ENCODE measurements at regions not wholly inside any gene's neighbourhood (a gene's known extent, or its start where the extent isn't known, plus 50 kb on each side); places are given as distances from the start of the nearest gene placed in this dataset.

DNA sequence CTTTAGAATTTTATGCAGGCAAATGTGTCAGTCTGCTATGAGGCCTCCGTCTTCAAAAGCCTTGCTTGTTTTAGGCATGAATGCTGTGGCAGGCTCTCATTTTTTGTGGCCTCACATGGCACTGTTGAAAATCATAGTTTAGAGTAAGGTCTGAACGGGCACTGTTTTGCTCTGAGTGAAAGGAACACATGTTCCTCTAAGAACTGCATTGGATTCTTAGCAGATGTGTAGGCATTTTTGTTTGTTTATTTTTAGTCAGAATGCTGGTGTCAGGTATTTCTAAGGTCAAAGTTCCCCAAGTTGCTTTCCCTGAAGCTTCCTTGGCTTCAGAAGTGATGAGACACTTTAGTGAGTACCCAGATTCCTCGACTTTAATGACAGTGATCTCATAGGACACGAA, 173.7 kb downstream of the HS3ST3B1 start:
- Histone ChIP-seq H3K79me2 (ENCODE audit: insufficient read depth, low read length) (no peaks in the 10 kb centered on the region), H3K36me3 (ENCODE audit: insufficient read depth, low read length) (no peaks in the 10 kb centered on the region), H4K20me1 (ENCODE audit: insufficient read depth, low read length) (no peaks in the 10 kb centered on the region), H3K4me2 (ENCODE audit: low read length) (no peak overlapping the region), H3K27me3 (ENCODE audit: insufficient read depth, low read length) (no peaks in the 10 kb centered on the region), H3K9me3 (ENCODE audit: low read length) (no peaks in the 10 kb centered on the region), H3K4me1 (ENCODE audit: insufficient read depth, low read length, severe bottlenecking) (no peaks in the 10 kb centered on the region), H3F3A (ENCODE audit: insufficient read depth, low read length) (no peaks in the 10 kb centered on the region), H3K27ac (ENCODE audit: low read depth, low read length, poor library complexity, severe bottlenecking) (no peak overlapping the region), H3K9me2 (ENCODE audit: low read depth, low read length) (no peaks in the 10 kb centered on the region), H3K9ac (ENCODE audit: low read length) (no peak overlapping the region), H2AFZ (ENCODE audit: low read length) (no peak overlapping the region), H3K4me3 (ENCODE audit: low read depth, low read length, poor library complexity, severe bottlenecking) (no peak overlapping the region)
- no peak for TF ChIP-seq CTCF (IDR thresholded peaks at IDR 0.05; ENCODE audit: low read length)
- no peak for TF ChIP-seq EZH2 (IDR thresholded peaks at IDR 0.05; ENCODE audit: borderline replicate concordance, low read length)

- Histone ChIP-seq H3K4me2 (ENCODE audit: low read length) (no peak overlapping the region), H3K4me3 (ENCODE audit: low read depth, low read length, poor library complexity, severe bottlenecking) (no peak overlapping the region), H3K27ac (ENCODE audit: low read depth, low read length, poor library complexity, severe bottlenecking) (no peak overlapping the region), H3K9me3 (ENCODE audit: low read length) (no peaks in the 10 kb centered on the region), H3K4me1 (ENCODE audit: insufficient read depth, low read length, severe bottlenecking) (no peaks in the 10 kb centered on the region), H3K9ac (ENCODE audit: low read length) (no peak overlapping the region), H3K27me3 (ENCODE audit: insufficient read depth, low read length) (no peaks in the 10 kb centered on the region), H3F3A (ENCODE audit: insufficient read depth, low read length) (no peaks in the 10 kb centered on the region), H3K79me2 (ENCODE audit: insufficient read depth, low read length) (no peaks in the 10 kb centered on the region), H3K9me2 (ENCODE audit: low read depth, low read length) (no peaks in the 10 kb centered on the region), H3K36me3 (ENCODE audit: insufficient read depth, low read length) (no peaks in the 10 kb centered on the region), H4K20me1 (ENCODE audit: insufficient read depth, low read length) (no peaks in the 10 kb centered on the region), H2AFZ (ENCODE audit: low read length) (no peak overlapping the region)
- TF ChIP-seq EZH2 (IDR thresholded peaks at IDR 0.05; ENCODE audit: borderline replicate concordance, low read length) (no peak), CTCF (IDR thresholded peaks at IDR 0.05; ENCODE audit: low read length) (no peak)
Observed at GRCh38 chr17:14471052-14471451, 170.2 kb downstream of the HS3ST3B1 start.

GRCh38 chr17:14470417-14470816, 169.5 kb downstream of the HS3ST3B1 start:
- Histone ChIP-seq H3K27me3 (ENCODE audit: insufficient read depth, low read length) (no peaks in the 10 kb centered on the region), H3K4me1 (ENCODE audit: insufficient read depth, low read length, severe bottlenecking) (no peaks in the 10 kb centered on the region), H3K36me3 (ENCODE audit: insufficient read depth, low read length) (no peaks in the 10 kb centered on the region), H4K20me1 (ENCODE audit: insufficient read depth, low read length) (no peaks in the 10 kb centered on the region), H3K79me2 (ENCODE audit: insufficient read depth, low read length) (no peaks in the 10 kb centered on the region), H3K9me3 (ENCODE audit: low read length) (no peaks in the 10 kb centered on the region), H3K4me3 (ENCODE audit: low read depth, low read length, poor library complexity, severe bottlenecking) (no peak overlapping the region), H3K9ac (ENCODE audit: low read length) (no peak overlapping the region), H3F3A (ENCODE audit: insufficient read depth, low read length) (no peaks in the 10 kb centered on the region), H2AFZ (ENCODE audit: low read length) (no peak overlapping the region), H3K27ac (ENCODE audit: low read depth, low read length, poor library complexity, severe bottlenecking) (no peak overlapping the region), H3K4me2 (ENCODE audit: low read length) (no peak overlapping the region), H3K9me2 (ENCODE audit: low read depth, low read length) (no peaks in the 10 kb centered on the region)
- no peak for TF ChIP-seq CTCF (IDR thresholded peaks at IDR 0.05; ENCODE audit: low read length)
- no peak for TF ChIP-seq EZH2 (IDR thresholded peaks at IDR 0.05; ENCODE audit: borderline replicate concordance, low read length)
